HCT116 (cell line): ENCODE measurements at regions not wholly inside any gene's neighbourhood (a gene's known extent, or its start where the extent isn't known, plus 50 kb on each side); places are given as distances from the start of the nearest gene placed in this dataset.

ENCODE experiments used
- ATAC-seq: fragments of 200-7000 bp; cut with Tn5 transposase; 2 replicates; pipeline ENCODE4 v1.9.1; 2020; ENCODE audit warnings: mild to moderate bottlenecking, moderate library complexity
- BruUV-seq: library from RNA; stranded (reverse); fragments of 400-500 nt; replicated peaks from 2 replicates; lab custom pipeline; 2021; lab: Mats Ljungman, UMichigan
- CTCF ChIA-PET: fragments of 300-600 bp; sonication (Branson Sonifier 250); formaldehyde crosslinking; loops from one replicate; lab custom pipeline; 2021; ENCODE audit warnings: antibody characterized with exemption; lab: Charles Lee
- POLR2A ChIA-PET: fragments of 300-600, 350-600 bp; sonication (Branson Sonifier 250); formaldehyde crosslinking; loops from one replicate; lab custom pipeline; 2021; ENCODE audit warnings: antibody characterized with exemption; lab: Charles Lee
- RAD21 ChIA-PET, 2 experiments: fragments of 300-600 bp; sonication (Branson Sonifier 250); formaldehyde crosslinking; loops; one replicate each; lab custom pipeline; 2023; ENCODE audit warnings: low total read pairs in 2 of 2; ENCODE audit not compliant: uncharacterized antibody in 2 of 2, unreplicated experiment in 2 of 2, low non-redundant PET in 1 of 2; lab: Charles Lee
- DNase-seq: peaks from one replicate; pipeline ENCODE4 v3.0.0-alpha.2; 2010; ENCODE audit warnings: low read depth, low spot score
- H2AFZ ChIP-seq: fragments of 200-600 bp; shearing (Covaris generic), sonication (generic); 2 replicates; pipeline ENCODE4 v1.6.1; 2017; ENCODE audit warnings: low read depth, mixed run types, mixed read lengths, antibody characterized with exemption, low read length; ENCODE audit not compliant: poor library complexity, severe bottlenecking
- H3K27ac ChIP-seq: 2 replicates; pipeline ENCODE4 v1.5.1; 2012; ENCODE audit warnings: low read depth, low read length
- H3K27me3 ChIP-seq: fragments of 200-600 bp; sonication (generic); 2 replicates; pipeline ENCODE4 v1.6.1; 2016; ENCODE audit warnings: mixed run types, low read length, mixed read lengths; ENCODE audit not compliant: insufficient read depth
- H3K36me3 ChIP-seq, 2 experiments: fragments of 200-500 bp in 1 of 2; fragments of 200-600 bp in 1 of 2; sonication (Bioruptor generic) in 1 of 2; sonication (generic) in 1 of 2; 2 replicates each; pipeline versions ENCODE4 v1.5.1 to v1.6.1; 2014 to 2016; ENCODE audit warnings: low read length in 2 of 2, inconsistent platforms in 1 of 2, mixed read lengths in 1 of 2, mixed run types in 1 of 2; ENCODE audit not compliant: insufficient read depth in 2 of 2, control insufficient read depth in 1 of 2
- H3K4me1 ChIP-seq, 2 experiments: fragments of 200-600 bp in 1 of 2; sonication (generic) in 1 of 2; 2 replicates each; pipeline versions ENCODE4 v1.5.1 to v1.6.1; 2012 to 2017; ENCODE audit warnings: low read length in 2 of 2, inconsistent platforms in 1 of 2, mild to moderate bottlenecking in 1 of 2, mixed read lengths in 1 of 2, mixed run types in 1 of 2, moderate library complexity in 1 of 2; ENCODE audit not compliant: insufficient read depth in 2 of 2, control insufficient read depth in 1 of 2
- H3K4me2 ChIP-seq: fragments of 200-600 bp; sonication (generic); 2 replicates; pipeline ENCODE4 v1.6.1; 2017; ENCODE audit warnings: mixed run types, low read length, mixed read lengths
- H3K4me3 ChIP-seq, 2 experiments: fragments of 200-600 bp in 1 of 2; sonication (generic) in 1 of 2; replicated peaks in 1 of 2; 2 replicates each; pipeline ENCODE4 v1.5.1; 2011 to 2016; ENCODE audit warnings: low read length in 2 of 2, control low read depth in 1 of 2, low read depth in 1 of 2, mild to moderate bottlenecking in 1 of 2, mixed read lengths in 1 of 2, mixed run types in 1 of 2
- H3K79me2 ChIP-seq: fragments of 200-600 bp; sonication (generic); 2 replicates; pipeline ENCODE4 v1.6.1; 2017; ENCODE audit warnings: mild to moderate bottlenecking, mixed run types, low read length, moderate library complexity, mixed read lengths; ENCODE audit not compliant: insufficient read depth
- H3K9ac ChIP-seq: fragments of 200-600 bp; sonication (generic); 2 replicates; pipeline ENCODE4 v1.6.1; 2016; ENCODE audit warnings: low read length, mixed read lengths
- H3K9me2 ChIP-seq: fragments of 200-600 bp; sonication (generic), shearing (Covaris generic); 2 replicates; pipeline ENCODE4 v1.6.1; 2017; ENCODE audit warnings: mixed run types, mild to moderate bottlenecking, moderate library complexity; ENCODE audit not compliant: insufficient read depth
- H3K9me3 ChIP-seq, 2 experiments: fragments of 200-500 bp in 1 of 2; fragments of 200-600 bp in 1 of 2; sonication (Bioruptor generic) in 1 of 2; sonication (generic) in 1 of 2; 2 replicates each; pipeline ENCODE4 v1.6.1; 2014 to 2017; ENCODE audit warnings: low read length in 2 of 2, mixed read lengths in 2 of 2, inconsistent platforms in 1 of 2, low read depth in 1 of 2, mild to moderate bottlenecking in 1 of 2, mixed run types in 1 of 2, moderate library complexity in 1 of 2; ENCODE audit not compliant: control insufficient read depth in 1 of 2, insufficient read depth in 1 of 2
- H4K20me1 ChIP-seq: fragments of 200-600 bp; sonication (generic), shearing (Covaris generic); 2 replicates; pipeline ENCODE4 v1.6.1; 2017; ENCODE audit warnings: mixed run types, mild to moderate bottlenecking, moderate library complexity; ENCODE audit not compliant: insufficient read depth
- CBX3 ChIP-seq: IDR thresholded peaks from 2 replicates; pipeline ENCODE4 v1.6.1; 2012; ENCODE audit warnings: low read depth
- CEBPB ChIP-seq: IDR thresholded peaks from 2 replicates; pipeline ENCODE4 v1.6.1; 2012; ENCODE audit warnings: low read depth
- EGR1 ChIP-seq: IDR thresholded peaks from 2 replicates; pipeline ENCODE4 v1.6.1; 2012; ENCODE audit warnings: low read depth
- ELF1 ChIP-seq: IDR thresholded peaks from 2 replicates; pipeline ENCODE4 v1.6.1; 2012; ENCODE audit warnings: low read depth, borderline replicate concordance
- EZH2 ChIP-seq: fragments of 200-600 bp; sonication (generic); IDR thresholded peaks from 2 replicates; pipeline ENCODE4 v1.6.1; 2017; ENCODE audit warnings: antibody characterized with exemption, mixed run types
- EZH2phosphoT487 ChIP-seq: fragments of 200-600 bp; IDR thresholded peaks from 2 replicates; pipeline ENCODE4 v1.6.1; 2018; ENCODE audit warnings: antibody characterized with exemption, borderline replicate concordance
- FOSL1 ChIP-seq: IDR thresholded peaks from 2 replicates; pipeline ENCODE4 v1.6.1; 2012; ENCODE audit warnings: low read depth
- POLR2A ChIP-seq: IDR thresholded peaks from 2 replicates; pipeline ENCODE4 v1.7.0; 2011; ENCODE audit warnings: borderline replicate concordance; ENCODE audit not compliant: insufficient read depth, insufficient read length; ENCODE audit errors: extremely low read depth
- POLR2AphosphoS5 ChIP-seq: IDR thresholded peaks from 2 replicates; pipeline ENCODE4 v1.6.1; 2011; ENCODE audit warnings: mild to moderate bottlenecking, low read depth, low read length, moderate library complexity
- RAD21 ChIP-seq: IDR thresholded peaks from 2 replicates; pipeline ENCODE4 v1.6.1; 2012; ENCODE audit warnings: low read depth, mild to moderate bottlenecking
- SIN3A ChIP-seq: IDR thresholded peaks from 2 replicates; pipeline ENCODE4 v1.6.1; 2012; ENCODE audit warnings: low read depth
- SP1 ChIP-seq: IDR thresholded peaks from 2 replicates; pipeline ENCODE4 v1.6.1; 2012; ENCODE audit warnings: low read depth
- TCF7L2 ChIP-seq: IDR thresholded peaks from 2 replicates; pipeline ENCODE4 v1.7.0; 2011; ENCODE audit warnings: borderline replicate concordance, inconsistent platforms; ENCODE audit not compliant: insufficient read depth, insufficient read length; ENCODE audit errors: extremely low read depth
- ZNF274 ChIP-seq: fragments of 200-500 bp; sonication (Bioruptor generic); IDR thresholded peaks from 2 replicates; pipeline ENCODE4 v1.6.1; 2014; ENCODE audit warnings: mild to moderate bottlenecking, low read depth, low read length, inconsistent platforms
- intact Hi-C: fragments of 100-400 bp; cut with micrococcal nuclease; formaldehyde crosslinking; loops from 2 replicates; pipeline ENCODE4 v1.10.0; 2022
- TF ChIP-seq, protein P1 (sequence below): IDR thresholded peaks from 2 replicates; pipeline ENCODE4 v1.6.1; 2012; ENCODE audit warnings: low read depth
- TF ChIP-seq, protein P2 (sequence below): IDR thresholded peaks from 2 replicates; pipeline ENCODE4 v1.6.1; 2012
- TF ChIP-seq, protein P3 (sequence below): IDR thresholded peaks from 2 replicates; pipeline ENCODE4 v1.6.1; 2011; ENCODE audit warnings: mild to moderate bottlenecking, low read length, moderate library complexity; ENCODE audit not compliant: insufficient replicate concordance; ENCODE audit errors: extremely low read depth
- TF ChIP-seq, protein P4 (sequence below): IDR thresholded peaks from 2 replicates; pipeline ENCODE4 v1.6.1; 2012

DNA sequence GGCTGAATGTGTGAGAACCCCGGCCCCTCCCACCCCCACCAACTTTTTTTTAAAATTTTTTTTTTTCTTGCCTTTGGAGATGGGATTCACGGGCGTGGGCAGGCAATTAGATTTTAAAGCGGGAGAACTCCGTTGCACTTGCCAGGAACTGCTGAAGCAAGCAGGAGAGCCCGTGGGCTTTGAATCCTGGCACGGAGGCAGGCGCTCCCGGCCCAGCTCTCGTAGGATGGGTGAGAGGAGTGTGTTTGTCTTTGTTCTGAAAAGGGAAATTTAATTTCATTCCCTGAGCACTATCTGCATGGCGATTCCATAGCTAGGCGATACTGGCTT, 54.3 kb upstream of the BOD1 start:
- intact Hi-C loops, result no loop called here
- no peak overlapping the region for H3K4me3 ChIP-seq
- H3K4me1 ChIP-seq, result no peaks in the 10 kb centered on the region
- ATAC-seq (no peak), DNase-seq (no peak)
- H3K27me3 ChIP-seq, result peaks cover 4% of the 10 kb centered on the region; the same call in 1 of the 2 replicates
- H3K9ac ChIP-seq, result no peak overlapping the region
- POLR2A ChIA-PET, result no interaction called here
- H3K36me3 ChIP-seq, result no peaks in the 10 kb centered on the region
- H3K9me3 ChIP-seq, result no peaks in the 10 kb centered on the region
- TF ChIP-seq SIN3A (no peak), EGR1 (no peak), ELF1 (no peak), FOSL1 (no peak), RAD21 (no peak), TCF7L2 (no peak), POLR2AphosphoS5 (no peak), CBX3 (no peak), ZNF274 (no peak), POLR2A (no peak), CEBPB (no peak), SP1 (no peak), EZH2 (no peak), EZH2phosphoT487 (no peak)
- TF ChIP-seq, protein P1, sequence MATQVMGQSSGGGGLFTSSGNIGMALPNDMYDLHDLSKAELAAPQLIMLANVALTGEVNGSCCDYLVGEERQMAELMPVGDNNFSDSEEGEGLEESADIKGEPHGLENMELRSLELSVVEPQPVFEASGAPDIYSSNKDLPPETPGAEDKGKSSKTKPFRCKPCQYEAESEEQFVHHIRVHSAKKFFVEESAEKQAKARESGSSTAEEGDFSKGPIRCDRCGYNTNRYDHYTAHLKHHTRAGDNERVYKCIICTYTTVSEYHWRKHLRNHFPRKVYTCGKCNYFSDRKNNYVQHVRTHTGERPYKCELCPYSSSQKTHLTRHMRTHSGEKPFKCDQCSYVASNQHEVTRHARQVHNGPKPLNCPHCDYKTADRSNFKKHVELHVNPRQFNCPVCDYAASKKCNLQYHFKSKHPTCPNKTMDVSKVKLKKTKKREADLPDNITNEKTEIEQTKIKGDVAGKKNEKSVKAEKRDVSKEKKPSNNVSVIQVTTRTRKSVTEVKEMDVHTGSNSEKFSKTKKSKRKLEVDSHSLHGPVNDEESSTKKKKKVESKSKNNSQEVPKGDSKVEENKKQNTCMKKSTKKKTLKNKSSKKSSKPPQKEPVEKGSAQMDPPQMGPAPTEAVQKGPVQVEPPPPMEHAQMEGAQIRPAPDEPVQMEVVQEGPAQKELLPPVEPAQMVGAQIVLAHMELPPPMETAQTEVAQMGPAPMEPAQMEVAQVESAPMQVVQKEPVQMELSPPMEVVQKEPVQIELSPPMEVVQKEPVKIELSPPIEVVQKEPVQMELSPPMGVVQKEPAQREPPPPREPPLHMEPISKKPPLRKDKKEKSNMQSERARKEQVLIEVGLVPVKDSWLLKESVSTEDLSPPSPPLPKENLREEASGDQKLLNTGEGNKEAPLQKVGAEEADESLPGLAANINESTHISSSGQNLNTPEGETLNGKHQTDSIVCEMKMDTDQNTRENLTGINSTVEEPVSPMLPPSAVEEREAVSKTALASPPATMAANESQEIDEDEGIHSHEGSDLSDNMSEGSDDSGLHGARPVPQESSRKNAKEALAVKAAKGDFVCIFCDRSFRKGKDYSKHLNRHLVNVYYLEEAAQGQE, result no peak
- TF ChIP-seq, protein P2, sequence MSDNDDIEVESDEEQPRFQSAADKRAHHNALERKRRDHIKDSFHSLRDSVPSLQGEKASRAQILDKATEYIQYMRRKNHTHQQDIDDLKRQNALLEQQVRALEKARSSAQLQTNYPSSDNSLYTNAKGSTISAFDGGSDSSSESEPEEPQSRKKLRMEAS, result no peak
- TF ChIP-seq, protein P3, sequence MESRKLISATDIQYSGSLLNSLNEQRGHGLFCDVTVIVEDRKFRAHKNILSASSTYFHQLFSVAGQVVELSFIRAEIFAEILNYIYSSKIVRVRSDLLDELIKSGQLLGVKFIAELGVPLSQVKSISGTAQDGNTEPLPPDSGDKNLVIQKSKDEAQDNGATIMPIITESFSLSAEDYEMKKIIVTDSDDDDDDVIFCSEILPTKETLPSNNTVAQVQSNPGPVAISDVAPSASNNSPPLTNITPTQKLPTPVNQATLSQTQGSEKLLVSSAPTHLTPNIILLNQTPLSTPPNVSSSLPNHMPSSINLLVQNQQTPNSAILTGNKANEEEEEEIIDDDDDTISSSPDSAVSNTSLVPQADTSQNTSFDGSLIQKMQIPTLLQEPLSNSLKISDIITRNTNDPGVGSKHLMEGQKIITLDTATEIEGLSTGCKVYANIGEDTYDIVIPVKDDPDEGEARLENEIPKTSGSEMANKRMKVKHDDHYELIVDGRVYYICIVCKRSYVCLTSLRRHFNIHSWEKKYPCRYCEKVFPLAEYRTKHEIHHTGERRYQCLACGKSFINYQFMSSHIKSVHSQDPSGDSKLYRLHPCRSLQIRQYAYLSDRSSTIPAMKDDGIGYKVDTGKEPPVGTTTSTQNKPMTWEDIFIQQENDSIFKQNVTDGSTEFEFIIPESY, result no peak
- TF ChIP-seq, protein P4, sequence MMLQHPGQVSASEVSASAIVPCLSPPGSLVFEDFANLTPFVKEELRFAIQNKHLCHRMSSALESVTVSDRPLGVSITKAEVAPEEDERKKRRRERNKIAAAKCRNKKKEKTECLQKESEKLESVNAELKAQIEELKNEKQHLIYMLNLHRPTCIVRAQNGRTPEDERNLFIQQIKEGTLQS, result no peak
- no peaks in the 10 kb centered on the region for H4K20me1 ChIP-seq
- BruUV-seq, result no TSS peak
- CTCF ChIA-PET, result no interaction called here
- no peak overlapping the region for H2AFZ ChIP-seq
- RAD21 ChIA-PET, result no interaction called here
- H3K9me2 ChIP-seq, result no peaks in the 10 kb centered on the region
- no peaks in the 10 kb centered on the region for H3K79me2 ChIP-seq
- no peak overlapping the region for H3K4me2 ChIP-seq
- H3K27ac ChIP-seq, result no peak overlapping the region
